H1 (cell line): ENCODE measurements at regions not wholly inside any gene's neighbourhood (a gene's known extent, or its start where the extent isn't known, plus 50 kb on each side); places are given as distances from the start of the nearest gene placed in this dataset.

Source experiments
- CTCF ChIA-PET: fragments of 300-600 bp; sonication (Branson Sonifier 250); formaldehyde crosslinking; loops from one replicate; lab custom pipeline; 2021; ENCODE audit not compliant: partially characterized antibody; lab: Charles Lee
- POLR2A ChIA-PET: fragments of 300-600 bp; sonication (Branson Sonifier 250); formaldehyde crosslinking; loops from one replicate; lab custom pipeline; 2021; ENCODE audit warnings: inconsistent platforms; ENCODE audit not compliant: partially characterized antibody; lab: Charles Lee
- DNase-seq, 2 experiments: peaks; one replicate each; pipeline versions ENCODE4 v3.0.0 to v3.0.0-alpha.2; 2010 to 2022; ENCODE audit warnings: low spot score in 2 of 2, low read depth in 1 of 2, mixed read lengths in 1 of 2
- FAIRE-seq: peaks from 2 replicates; lab custom pipeline; 2011; peaks lifted over from hg19 to GRCh38; lab: Jason Lieb, UNC
- H2AFZ ChIP-seq: 2 replicates; pipeline ENCODE4 v1.8.1; 2012; ENCODE audit warnings: low read length, inconsistent platforms
- H2AK5ac ChIP-seq: 2 replicates; pipeline ENCODE4 v1.6.1; 2013; ENCODE audit warnings: low read depth, low read length
- H2BK120ac ChIP-seq: replicated peaks from 2 replicates; pipeline ENCODE3; 2013; ENCODE audit warnings: low read depth, low read length, inconsistent platforms
- H2BK12ac ChIP-seq: 2 replicates; pipeline ENCODE4 v1.6.1; 2013; ENCODE audit warnings: low read depth, low read length
- H2BK15ac ChIP-seq: 2 replicates; pipeline ENCODE4 v1.6.1; 2013; ENCODE audit warnings: low read length
- H2BK20ac ChIP-seq: 2 replicates; pipeline ENCODE4 v1.6.1; 2013; ENCODE audit warnings: low read length
- H2BK5ac ChIP-seq: 2 replicates; pipeline ENCODE4 v1.6.1; 2013; ENCODE audit warnings: low read depth, low read length
- H3K14ac ChIP-seq: 2 replicates; pipeline ENCODE4 v1.6.1; 2013; ENCODE audit warnings: inconsistent platforms; ENCODE audit not compliant: insufficient read length
- H3K18ac ChIP-seq: 2 replicates; pipeline ENCODE4 v1.6.1; 2013; ENCODE audit warnings: low read length; ENCODE audit errors: extremely low read depth
- H3K23ac ChIP-seq: 2 replicates; pipeline ENCODE4 v1.6.1; 2013; ENCODE audit warnings: inconsistent platforms; ENCODE audit not compliant: insufficient read length
- H3K23me2 ChIP-seq: 2 replicates; pipeline ENCODE4 v1.6.1; 2013; ENCODE audit warnings: low read depth, low read length
- H3K27ac ChIP-seq: 2 replicates; pipeline ENCODE4 v1.6.1; 2011; ENCODE audit warnings: low read depth, low read length, inconsistent platforms
- H3K27me3 ChIP-seq, 4 experiments: replicated peaks in 1 of 4; 1 replicate in 1 of 4; 2 replicates in 3 of 4; pipeline versions ENCODE4 v1.6.1 to v1.8.1; 2011 to 2013; ENCODE audit warnings: low read length in 3 of 4, mild to moderate bottlenecking in 3 of 4, inconsistent platforms in 2 of 4, mixed read lengths in 2 of 4, moderate library complexity in 1 of 4; ENCODE audit not compliant: control insufficient read depth in 3 of 4, insufficient read depth in 3 of 4; ENCODE audit errors: extremely low read depth in 1 of 4
- H3K36me3 ChIP-seq, 4 experiments: 2 replicates each; pipeline versions ENCODE4 v1.6.1 to v1.8.1; 2011 to 2013; ENCODE audit warnings: mild to moderate bottlenecking in 4 of 4, low read length in 3 of 4, moderate library complexity in 2 of 4, control low read depth in 1 of 4, inconsistent platforms in 1 of 4; ENCODE audit not compliant: insufficient read depth in 4 of 4, control insufficient read depth in 2 of 4
- H3K4ac ChIP-seq: replicated peaks from 2 replicates; pipeline ENCODE3; 2013; ENCODE audit warnings: low read length, low read depth, mixed read lengths, inconsistent platforms; ENCODE audit not compliant: insufficient read length
- H3K4me1 ChIP-seq, 4 experiments: replicated peaks in 1 of 4; 1 replicate in 1 of 4; 2 replicates in 3 of 4; pipeline versions ENCODE4 v1.6.1 to v1.8.1; 2011 to 2013; ENCODE audit warnings: low read length in 3 of 4, inconsistent platforms in 2 of 4, mixed read lengths in 1 of 4; ENCODE audit not compliant: insufficient read depth in 4 of 4, control insufficient read depth in 3 of 4
- H3K4me2 ChIP-seq, 2 experiments: 2 replicates each; pipeline versions ENCODE4 v1.6.1 to v1.8.1; 2011 to 2013; ENCODE audit warnings: low read depth in 2 of 2, low read length in 2 of 2, control low read depth in 1 of 2, inconsistent platforms in 1 of 2, mild to moderate bottlenecking in 1 of 2; ENCODE audit not compliant: insufficient read depth in 1 of 2
- H3K4me3 ChIP-seq, 4 experiments: fragments of 200-600, 300-600 bp in 1 of 4; sonication (generic), shearing (Covaris generic), sonication (Bioruptor Twin) in 1 of 4; 2 replicates each; pipeline versions ENCODE4 v1.5.1 to v1.8.1; 2011 to 2016; ENCODE audit warnings: low read length in 4 of 4, low read depth in 3 of 4, control low read depth in 2 of 4, inconsistent platforms in 2 of 4, mild to moderate bottlenecking in 2 of 4, mixed read lengths in 1 of 4, moderate library complexity in 1 of 4; ENCODE audit not compliant: insufficient read depth in 2 of 4; ENCODE audit errors: extremely low read depth in 1 of 4
- H3K56ac ChIP-seq: replicated peaks from 2 replicates; pipeline ENCODE3; 2013; ENCODE audit warnings: low read depth, mild to moderate bottlenecking, mixed read lengths, low read length, inconsistent platforms; ENCODE audit not compliant: insufficient read length
- H3K79me1 ChIP-seq: 2 replicates; pipeline ENCODE4 v1.6.1; 2013; ENCODE audit warnings: low read depth, low read length, control low read depth
- H3K79me2 ChIP-seq, 2 experiments: 2 replicates each; pipeline versions ENCODE4 v1.6.1 to v1.8.1; 2012 to 2013; ENCODE audit warnings: low read length in 2 of 2, mild to moderate bottlenecking in 2 of 2, inconsistent platforms in 1 of 2; ENCODE audit not compliant: insufficient read depth in 2 of 2, control insufficient read depth in 1 of 2
- H3K9ac ChIP-seq, 4 experiments: replicated peaks in 1 of 4; 1 replicate in 1 of 4; 2 replicates in 3 of 4; pipeline versions ENCODE4 v1.6.1 to v1.8.1; 2011 to 2013; ENCODE audit warnings: low read depth in 3 of 4, low read length in 3 of 4, control low read depth in 2 of 4, mild to moderate bottlenecking in 2 of 4, moderate library complexity in 2 of 4, inconsistent platforms in 1 of 4; ENCODE audit errors: extremely low read depth in 1 of 4
- H3K9me3 ChIP-seq, 2 experiments: 2 replicates each; pipeline versions ENCODE4 v1.6.1 to v1.8.1; 2012 to 2013; ENCODE audit warnings: mild to moderate bottlenecking in 2 of 2, moderate library complexity in 2 of 2, control low read depth in 1 of 2, inconsistent platforms in 1 of 2, low read depth in 1 of 2, low read length in 1 of 2, mixed read lengths in 1 of 2; ENCODE audit not compliant: insufficient read depth in 2 of 2
- H4K20me1 ChIP-seq, 2 experiments: replicated peaks in 1 of 2; 2 replicates each; pipeline versions ENCODE3 to v1.8.1; 2011 to 2013; ENCODE audit warnings: inconsistent platforms in 2 of 2, low read length in 2 of 2, mild to moderate bottlenecking in 1 of 2; ENCODE audit not compliant: insufficient read depth in 2 of 2, control insufficient read depth in 1 of 2
- H4K5ac ChIP-seq: 2 replicates; pipeline ENCODE4 v1.6.1; 2013; ENCODE audit warnings: low read length, low read depth, mixed read lengths, inconsistent platforms; ENCODE audit not compliant: insufficient read length
- H4K8ac ChIP-seq: 2 replicates; pipeline ENCODE4 v1.8.0; 2013; ENCODE audit warnings: mild to moderate bottlenecking, moderate library complexity, low read length, inconsistent platforms; ENCODE audit not compliant: insufficient read depth; ENCODE audit errors: extremely low read depth
- H4K91ac ChIP-seq: replicated peaks from 2 replicates; pipeline ENCODE3; 2013; ENCODE audit warnings: low read length, mixed read lengths, inconsistent platforms; ENCODE audit not compliant: insufficient read length
- CBX8 ChIP-seq: fragments of 300-800, 300-1000 bp; sonication (generic); IDR thresholded peaks from 2 replicates; pipeline ENCODE4 v1.7.1; 2016; ENCODE audit warnings: low read depth, low read length, borderline replicate concordance
- EP300 ChIP-seq, 2 experiments: IDR thresholded peaks; 1 replicate in 1 of 2; 2 replicates in 1 of 2; pipeline ENCODE4 v1.6.1; 2011 to 2012; ENCODE audit warnings: low read depth in 2 of 2, low read length in 2 of 2, mild to moderate bottlenecking in 2 of 2, borderline replicate concordance in 1 of 2, inconsistent platforms in 1 of 2, moderate library complexity in 1 of 2
- GABPA ChIP-seq: IDR thresholded peaks from 2 replicates; pipeline ENCODE4 v1.6.1; 2011; ENCODE audit warnings: mild to moderate bottlenecking, low read length, moderate library complexity, borderline replicate concordance; ENCODE audit not compliant: insufficient read depth
- HDAC2 ChIP-seq, 2 experiments: fragments of 300-600 bp in 1 of 2; sonication (generic) in 1 of 2; IDR thresholded peaks; 2 replicates each; pipeline ENCODE4 v1.6.1; 2011 to 2012; ENCODE audit warnings: low read depth in 2 of 2, low read length in 2 of 2, mild to moderate bottlenecking in 2 of 2, moderate library complexity in 2 of 2, borderline replicate concordance in 1 of 2, inconsistent platforms in 1 of 2
- JUN ChIP-seq: IDR thresholded peaks from 2 replicates; pipeline ENCODE4 v1.6.1; 2011; ENCODE audit warnings: low read depth, mild to moderate bottlenecking, improper control_type of control experiment, low read length
- KDM1A ChIP-seq: fragments of 200-600, 300-600 bp; sonication (generic); IDR thresholded peaks from 2 replicates; pipeline ENCODE4 v1.7.1; 2016; ENCODE audit warnings: mild to moderate bottlenecking, low read length, borderline replicate concordance
- MAFK ChIP-seq: IDR thresholded peaks from 2 replicates; pipeline ENCODE4 v1.6.1; 2012; ENCODE audit warnings: low read depth, mild to moderate bottlenecking, improper control_type of control experiment, low read length
- NANOG ChIP-seq: IDR thresholded peaks from 2 replicates; pipeline ENCODE4 v1.6.1; 2011; ENCODE audit warnings: low read length, low read depth, mild to moderate bottlenecking, inconsistent platforms; ENCODE audit not compliant: insufficient read depth, poor library complexity, severe bottlenecking
- POLR2AphosphoS5 ChIP-seq: IDR thresholded peaks from 2 replicates; pipeline ENCODE4 v1.6.1; 2011; ENCODE audit warnings: low read depth, low read length
- ZNF274 ChIP-seq: IDR thresholded peaks from 2 replicates; pipeline ENCODE4 v1.7.0; 2012; ENCODE audit warnings: low read length, borderline replicate concordance; ENCODE audit errors: extremely low read depth
- WGBS, 2 experiments: shearing (Covaris generic) in 1 of 2; methylation state at CpG; one replicate each; pipeline versions ENCODE4 v1.1.6 to v1.1.7; 2013 to 2015; ENCODE audit warnings: low lambda C conversion rate in 2 of 2, mixed read lengths in 2 of 2, inconsistent platforms in 1 of 2, low coverage in 1 of 2, missing lambda C conversion rate in 1 of 2; ENCODE audit not compliant: insufficient replicate concordance in 2 of 2, insufficient coverage in 1 of 2, insufficient read length in 1 of 2; ENCODE audit errors: extremely low coverage in 1 of 2, missing lambda C conversion rate in 1 of 2; 5-methylcytosine and 5-hydroxymethylcytosine counted together
- TF ChIP-seq, protein P1 (sequence below), 3 experiments: IDR thresholded peaks; 1 replicate in 2 of 3; 2 replicates in 1 of 3; pipeline versions ENCODE4 v1.5.1 to v1.6.1; 2011; ENCODE audit warnings: low read length in 3 of 3, mild to moderate bottlenecking in 3 of 3, inconsistent platforms in 2 of 3, low read depth in 1 of 3, moderate library complexity in 1 of 3; ENCODE audit not compliant: insufficient read depth in 1 of 3; ENCODE audit errors: control extremely low read depth in 1 of 3

DNA sequence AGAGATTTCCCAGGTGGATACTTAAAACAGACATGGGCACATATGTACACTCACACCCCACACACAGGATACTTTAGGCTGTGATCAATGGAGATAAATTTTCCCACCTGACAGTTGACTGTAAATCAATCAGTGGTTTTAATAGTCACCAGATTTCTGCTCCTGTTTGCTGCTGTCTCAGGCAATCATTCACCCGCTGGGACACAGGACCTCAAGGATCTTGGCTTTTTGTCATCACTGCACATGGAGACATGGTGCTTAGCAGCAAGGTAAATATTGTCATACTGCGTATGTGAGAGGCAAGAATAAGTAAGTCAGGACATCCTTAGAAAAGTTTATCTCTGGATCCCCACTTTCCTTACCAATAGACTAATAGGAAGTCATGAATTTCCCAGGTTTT is 60.8 kb upstream of the KLF9 start:
- no peaks in the 10 kb centered on the region for H3K79me2 ChIP-seq
- H4K8ac ChIP-seq: no peak overlapping the region
- no peaks in the 10 kb centered on the region for H4K20me1 ChIP-seq
- POLR2A ChIA-PET: no interaction called here
- no peaks in the 10 kb centered on the region for H3K36me3 ChIP-seq
- H3K4me1 ChIP-seq: peaks cover 2 to 9% (median 7%) of the 10 kb centered on the region in 4 experiments
- H3K4ac ChIP-seq: no peak overlapping the region
- no peaks in the 10 kb centered on the region for H3K79me1 ChIP-seq
- no peak overlapping the region for H2BK12ac ChIP-seq
- H3K9ac ChIP-seq: no peak overlapping the region
- no peak overlapping the region for H3K4me2 ChIP-seq
- no peak overlapping the region for H2BK5ac ChIP-seq
- H4K91ac ChIP-seq: no peak overlapping the region
- no peak overlapping the region for H3K56ac ChIP-seq
- H2AFZ ChIP-seq: no peak overlapping the region
- H2BK15ac ChIP-seq: no peak overlapping the region
- H2BK20ac ChIP-seq: no peak overlapping the region
- no peak overlapping the region for H2BK120ac ChIP-seq
- no peak overlapping the region for H3K18ac ChIP-seq
- H3K27ac ChIP-seq: no peak overlapping the region
- no peak overlapping the region for H3K23ac ChIP-seq
- no peak overlapping the region for H2AK5ac ChIP-seq
- no peak for DNase-seq
- H3K4me3 ChIP-seq: no peak overlapping the region
- FAIRE-seq: no peak
- WGBS, 2 experiments: 92% methylated on average over 2 of the region's 2 CpGs; no CpG with 5 or more reads in 1 of the 2 experiments
- H3K23me2 ChIP-seq: no peaks in the 10 kb centered on the region
- no peak overlapping the region for H3K14ac ChIP-seq
- H3K9me3 ChIP-seq: no peaks in the 10 kb centered on the region
- H4K5ac ChIP-seq: no peak overlapping the region
- H3K27me3 ChIP-seq: no peaks in the 10 kb centered on the region; a peak in 1 of 7 replicates
- CTCF ChIA-PET: interaction anchor here (1.8 to 4.5 kb wide), 3 partner anchors 10 to 127 kb away, joined by 4 to 29 read pairs (median 7); no protein-coding TSS in a partner anchor
- TF ChIP-seq ZNF274 (no peak), HDAC2 (IDR thresholded peaks at IDR 0.05; ENCODE audit: borderline replicate concordance in 1 of 2, low read depth in 2 of 2, low read length in 2 of 2) (no peak), CBX8 (no peak), EP300 (IDR thresholded peaks at IDR 0.05; ENCODE audit: borderline replicate concordance in 1 of 2, low read depth in 2 of 2, low read length in 2 of 2) (no peak), GABPA (no peak), POLR2AphosphoS5 (no peak), JUN (no peak), MAFK (no peak), NANOG (no peak), KDM1A (no peak)
- TF ChIP-seq, protein P1, sequence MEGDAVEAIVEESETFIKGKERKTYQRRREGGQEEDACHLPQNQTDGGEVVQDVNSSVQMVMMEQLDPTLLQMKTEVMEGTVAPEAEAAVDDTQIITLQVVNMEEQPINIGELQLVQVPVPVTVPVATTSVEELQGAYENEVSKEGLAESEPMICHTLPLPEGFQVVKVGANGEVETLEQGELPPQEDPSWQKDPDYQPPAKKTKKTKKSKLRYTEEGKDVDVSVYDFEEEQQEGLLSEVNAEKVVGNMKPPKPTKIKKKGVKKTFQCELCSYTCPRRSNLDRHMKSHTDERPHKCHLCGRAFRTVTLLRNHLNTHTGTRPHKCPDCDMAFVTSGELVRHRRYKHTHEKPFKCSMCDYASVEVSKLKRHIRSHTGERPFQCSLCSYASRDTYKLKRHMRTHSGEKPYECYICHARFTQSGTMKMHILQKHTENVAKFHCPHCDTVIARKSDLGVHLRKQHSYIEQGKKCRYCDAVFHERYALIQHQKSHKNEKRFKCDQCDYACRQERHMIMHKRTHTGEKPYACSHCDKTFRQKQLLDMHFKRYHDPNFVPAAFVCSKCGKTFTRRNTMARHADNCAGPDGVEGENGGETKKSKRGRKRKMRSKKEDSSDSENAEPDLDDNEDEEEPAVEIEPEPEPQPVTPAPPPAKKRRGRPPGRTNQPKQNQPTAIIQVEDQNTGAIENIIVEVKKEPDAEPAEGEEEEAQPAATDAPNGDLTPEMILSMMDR (IDR thresholded peaks at IDR 0.05; ENCODE audit: control extremely low read depth in 1 of 3, insufficient read depth in 1 of 3, low read depth in 1 of 3, low read length in 3 of 3): no peak
